ENCODE measurements at regions not wholly inside any gene's neighbourhood (a gene's known extent, or its start where the extent isn't known, plus 50 kb on each side); places are given as distances from the start of the nearest gene placed in this dataset.

GRCh38 chr6:33901822-33902456 lies 98.1 kb upstream of the MLN start:
- DNase-seq (ENCODE audit: insufficient read length, low spot score) (no peak), FAIRE-seq (no peak)
- TF ChIP-seq TAF1 (IDR thresholded peaks at IDR 0.05; ENCODE audit: low read depth, low read length), result no peak
- no peak for TF ChIP-seq POU2F2 (IDR thresholded peaks at IDR 0.05; ENCODE audit: low read depth, low read length)
- no peak for TF ChIP-seq SPI1 (IDR thresholded peaks at IDR 0.05; ENCODE audit: low read depth, low read length)
- no peak for TF ChIP-seq POLR2A (IDR thresholded peaks at IDR 0.05; ENCODE audit: low read depth, low read length)
- TF ChIP-seq POLR2AphosphoS5 (IDR thresholded peaks at IDR 0.05; ENCODE audit: low read depth, low read length), result no peak
- no peak for TF ChIP-seq PAX5 (IDR thresholded peaks at IDR 0.05; ENCODE audit: insufficient read depth, low read length, severe bottlenecking)

GRCh38 chr6:33898771-33899170 lies 95.0 kb upstream of the MLN start:
- FAIRE-seq, result no peak
- DNase-seq (ENCODE audit: insufficient read length, low spot score), result no peak
- TF ChIP-seq POLR2A (IDR thresholded peaks at IDR 0.05; ENCODE audit: low read depth, low read length) (no peak), POU2F2 (IDR thresholded peaks at IDR 0.05; ENCODE audit: low read depth, low read length) (no peak), SPI1 (IDR thresholded peaks at IDR 0.05; ENCODE audit: low read depth, low read length) (no peak), POLR2AphosphoS5 (IDR thresholded peaks at IDR 0.05; ENCODE audit: low read depth, low read length) (no peak), PAX5 (IDR thresholded peaks at IDR 0.05; ENCODE audit: insufficient read depth, low read length, severe bottlenecking) (no peak), TAF1 (IDR thresholded peaks at IDR 0.05; ENCODE audit: low read depth, low read length) (no peak)

DNA sequence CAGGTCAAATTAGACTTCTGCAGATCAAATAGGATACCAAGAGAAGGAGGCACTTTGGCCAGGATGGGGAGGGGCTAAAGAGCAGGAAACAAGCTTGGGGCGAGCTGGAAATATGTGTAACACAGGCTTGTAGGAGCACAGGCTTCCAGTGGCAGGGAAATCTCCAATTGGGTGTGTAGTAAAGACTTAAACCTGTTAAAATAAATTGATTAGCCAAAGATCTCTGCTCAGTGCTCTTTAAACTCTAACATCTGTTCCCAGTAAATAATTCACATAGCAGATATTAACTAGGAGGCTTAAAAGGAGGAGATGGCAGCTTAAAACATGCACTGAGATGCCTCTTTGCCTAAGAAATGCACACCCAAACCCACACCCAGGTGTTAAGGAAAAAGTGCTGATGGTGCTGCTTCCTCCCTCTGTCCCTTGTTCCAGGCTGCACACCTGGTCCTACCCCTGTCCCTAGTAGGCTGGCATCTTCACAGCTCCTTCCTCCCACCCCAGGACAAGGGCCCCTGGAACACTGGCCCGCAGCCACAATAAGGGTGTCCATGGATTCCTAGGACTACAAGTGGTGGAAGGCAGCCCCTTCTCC lies 93.5 kb upstream of the MLN start:
- FAIRE-seq, result no peak
- no peak for TF ChIP-seq SPI1 (IDR thresholded peaks at IDR 0.05; ENCODE audit: low read depth, low read length)
- TF ChIP-seq TAF1 (IDR thresholded peaks at IDR 0.05; ENCODE audit: low read depth, low read length), result no peak
- TF ChIP-seq POLR2A (IDR thresholded peaks at IDR 0.05; ENCODE audit: low read depth, low read length), result no peak
- no peak for TF ChIP-seq POU2F2 (IDR thresholded peaks at IDR 0.05; ENCODE audit: low read depth, low read length)
- TF ChIP-seq POLR2AphosphoS5 (IDR thresholded peaks at IDR 0.05; ENCODE audit: low read depth, low read length), result no peak
- no peak for TF ChIP-seq PAX5 (IDR thresholded peaks at IDR 0.05; ENCODE audit: insufficient read depth, low read length, severe bottlenecking)
- no peak for DNase-seq (ENCODE audit: insufficient read length, low spot score)

DNA sequence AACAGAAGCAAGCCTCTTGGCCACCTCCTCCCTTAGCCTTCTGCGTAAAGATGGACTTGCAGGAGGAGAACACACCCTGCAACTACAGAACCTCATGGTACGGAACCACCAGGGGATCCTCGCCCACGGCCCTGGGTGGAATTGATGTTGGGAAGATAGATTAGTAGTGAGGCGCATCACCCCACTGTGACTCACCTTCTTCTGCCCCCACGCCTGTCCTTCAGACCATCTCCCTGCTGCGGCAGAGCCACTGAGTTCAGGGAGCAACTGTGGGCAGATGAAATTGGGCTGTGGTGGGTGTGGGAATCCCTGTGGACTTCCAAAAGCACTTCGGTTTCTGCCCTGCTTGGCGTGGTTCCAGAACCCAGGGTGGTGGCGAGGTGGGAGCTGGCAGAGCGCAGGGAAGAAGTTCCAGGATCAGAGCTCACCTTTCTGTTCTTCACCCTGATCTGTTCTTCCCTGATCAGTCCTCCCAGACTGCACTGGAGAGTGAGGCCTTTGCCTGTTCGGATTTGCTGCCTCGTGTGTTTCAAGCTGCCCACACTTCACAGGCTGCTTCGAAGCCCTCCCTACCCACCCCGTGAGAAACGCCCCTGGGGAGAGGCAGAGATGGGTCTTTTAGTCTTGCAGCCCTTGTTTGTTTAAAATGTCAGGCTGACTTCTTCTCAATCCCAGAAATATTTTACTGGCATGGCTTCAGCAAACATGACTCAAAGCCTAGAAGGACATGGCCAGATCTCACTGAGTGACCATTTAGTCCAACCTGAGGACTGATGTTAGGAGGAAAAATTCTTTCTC lies 92.8 kb upstream of the MLN start:
- DNase-seq (ENCODE audit: insufficient read length, low spot score), result no peak
- no peak for FAIRE-seq
- no peak for TF ChIP-seq POLR2A (IDR thresholded peaks at IDR 0.05; ENCODE audit: low read depth, low read length)
- no peak for TF ChIP-seq POU2F2 (IDR thresholded peaks at IDR 0.05; ENCODE audit: low read depth, low read length)
- TF ChIP-seq PAX5 (IDR thresholded peaks at IDR 0.05; ENCODE audit: insufficient read depth, low read length, severe bottlenecking), result no peak
- no peak for TF ChIP-seq SPI1 (IDR thresholded peaks at IDR 0.05; ENCODE audit: low read depth, low read length)
- TF ChIP-seq POLR2AphosphoS5 (IDR thresholded peaks at IDR 0.05; ENCODE audit: low read depth, low read length), result no peak
- TF ChIP-seq TAF1 (IDR thresholded peaks at IDR 0.05; ENCODE audit: low read depth, low read length), result no peak

GRCh38 chr6:33895988-33896387 lies 92.2 kb upstream of the MLN start:
- no peak for DNase-seq (ENCODE audit: insufficient read length, low spot score)
- FAIRE-seq, result no peak
- TF ChIP-seq POU2F2 (IDR thresholded peaks at IDR 0.05; ENCODE audit: low read depth, low read length) (no peak), SPI1 (IDR thresholded peaks at IDR 0.05; ENCODE audit: low read depth, low read length) (no peak), TAF1 (IDR thresholded peaks at IDR 0.05; ENCODE audit: low read depth, low read length) (no peak), PAX5 (IDR thresholded peaks at IDR 0.05; ENCODE audit: insufficient read depth, low read length, severe bottlenecking) (no peak), POLR2AphosphoS5 (IDR thresholded peaks at IDR 0.05; ENCODE audit: low read depth, low read length) (no peak)

DNA sequence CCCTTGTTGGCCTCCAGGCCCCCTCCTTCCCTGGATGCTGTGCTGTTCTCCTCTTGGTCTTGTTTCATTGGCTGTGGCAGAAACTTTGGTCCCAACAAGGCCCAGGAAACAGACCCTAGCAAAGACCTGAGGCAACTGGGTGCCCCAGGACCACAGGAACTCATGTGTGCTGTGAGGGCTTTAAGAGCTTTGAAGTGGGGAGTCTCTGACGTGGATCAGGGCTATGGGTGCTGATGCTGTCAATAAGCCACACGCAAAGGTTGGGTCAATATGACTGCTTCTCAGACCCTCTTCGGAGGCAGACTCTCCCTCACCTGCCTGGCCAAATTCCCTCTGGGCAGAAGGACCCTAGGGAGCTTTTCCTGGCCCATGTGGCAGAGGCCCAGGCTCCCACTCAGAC lies 91.5 kb upstream of the MLN start:
- no peak for FAIRE-seq
- DNase-seq (ENCODE audit: insufficient read length, low spot score), result no peak
- no peak for TF ChIP-seq POLR2AphosphoS5 (IDR thresholded peaks at IDR 0.05; ENCODE audit: low read depth, low read length)
- no peak for TF ChIP-seq POU2F2 (IDR thresholded peaks at IDR 0.05; ENCODE audit: low read depth, low read length)
- no peak for TF ChIP-seq SPI1 (IDR thresholded peaks at IDR 0.05; ENCODE audit: low read depth, low read length)
- TF ChIP-seq PAX5 (IDR thresholded peaks at IDR 0.05; ENCODE audit: insufficient read depth, low read length, severe bottlenecking), result no peak
- no peak for TF ChIP-seq POLR2A (IDR thresholded peaks at IDR 0.05; ENCODE audit: low read depth, low read length)
- no peak for TF ChIP-seq TAF1 (IDR thresholded peaks at IDR 0.05; ENCODE audit: low read depth, low read length)

- TF ChIP-seq TAF1 (IDR thresholded peaks at IDR 0.05; ENCODE audit: low read depth, low read length) (no peak), PAX5 (IDR thresholded peaks at IDR 0.05; ENCODE audit: insufficient read depth, low read length, severe bottlenecking) (no peak), SPI1 (IDR thresholded peaks at IDR 0.05; ENCODE audit: low read depth, low read length) (no peak), POU2F2 (IDR thresholded peaks at IDR 0.05; ENCODE audit: low read depth, low read length) (no peak), POLR2A (IDR thresholded peaks at IDR 0.05; ENCODE audit: low read depth, low read length) (no peak), POLR2AphosphoS5 (IDR thresholded peaks at IDR 0.05; ENCODE audit: low read depth, low read length) (no peak)
- FAIRE-seq (no peak), DNase-seq (ENCODE audit: insufficient read length, low spot score) (no peak)
These were observed 90.6 kb upstream of the MLN start for GRCh38 chr6:33894438-33894837.

GRCh38 chr6:33892581-33893346 lies 89.0 kb upstream of the MLN start:
- DNase-seq (ENCODE audit: insufficient read length, low spot score), result no peak
- no peak for FAIRE-seq
- TF ChIP-seq SPI1 (IDR thresholded peaks at IDR 0.05; ENCODE audit: low read depth, low read length), result no peak

DNA sequence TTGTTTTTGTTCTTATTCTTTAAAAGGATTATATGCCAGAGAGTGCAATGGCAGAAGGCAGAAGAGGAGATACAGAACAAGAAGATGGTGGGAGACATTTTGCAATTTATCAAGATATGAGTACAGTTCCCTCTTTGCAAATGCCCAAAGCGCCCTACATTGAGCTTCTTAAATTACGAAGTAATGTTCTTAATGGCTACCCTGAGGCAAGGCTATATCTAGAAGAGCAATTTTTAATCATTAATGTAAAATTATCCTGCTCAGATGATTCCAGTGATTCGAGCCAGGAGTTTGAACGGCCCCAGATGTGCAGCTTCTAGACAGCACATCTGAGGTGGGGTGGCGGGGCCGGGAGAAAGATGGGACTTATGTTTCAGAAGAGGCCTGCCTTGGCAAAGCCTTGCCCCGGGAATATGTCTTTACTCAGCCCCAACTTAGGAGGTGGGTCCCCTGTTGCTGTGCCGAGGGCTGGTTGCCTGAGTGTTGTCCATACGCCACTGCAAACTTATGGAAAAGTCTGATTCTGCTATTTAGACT lies 84.9 kb upstream of the MLN start:
- no peak for FAIRE-seq

More for the DNA sequence above, 84.9 kb upstream of the MLN start:
- TF ChIP-seq POLR2A (IDR thresholded peaks at IDR 0.05; ENCODE audit: low read depth, low read length), result no peak
- TF ChIP-seq POLR2AphosphoS5 (IDR thresholded peaks at IDR 0.05; ENCODE audit: low read depth, low read length), result no peak
- TF ChIP-seq PAX5 (IDR thresholded peaks at IDR 0.05; ENCODE audit: insufficient read depth, low read length, severe bottlenecking), result no peak
- no peak for TF ChIP-seq POU2F2 (IDR thresholded peaks at IDR 0.05; ENCODE audit: low read depth, low read length)
- no peak for TF ChIP-seq SPI1 (IDR thresholded peaks at IDR 0.05; ENCODE audit: low read depth, low read length)
- no peak for TF ChIP-seq TAF1 (IDR thresholded peaks at IDR 0.05; ENCODE audit: low read depth, low read length)
- no peak for DNase-seq (ENCODE audit: insufficient read length, low spot score)
